DND-41 (cell line): ENCODE measurements at regions not wholly inside any gene's neighbourhood (a gene's known extent, or its start where the extent isn't known, plus 50 kb on each side); places are given as distances from the start of the nearest gene placed in this dataset.

ENCODE experiments used
- CTCF ChIP-seq: IDR thresholded peaks from 2 replicates; pipeline ENCODE4 v1.5.1; 2012; ENCODE audit warnings: borderline replicate concordance, low read length, moderate library complexity, mild to moderate bottlenecking; ENCODE audit not compliant: poor library complexity, severe bottlenecking; ENCODE audit errors: extremely low read depth
- EZH2 ChIP-seq: IDR thresholded peaks from 3 replicates; pipeline ENCODE4 v1.6.1; 2012; ENCODE audit warnings: borderline replicate concordance, low read depth, mild to moderate bottlenecking, moderate library complexity, low read length, inconsistent platforms; ENCODE audit not compliant: severe bottlenecking

DNA sequence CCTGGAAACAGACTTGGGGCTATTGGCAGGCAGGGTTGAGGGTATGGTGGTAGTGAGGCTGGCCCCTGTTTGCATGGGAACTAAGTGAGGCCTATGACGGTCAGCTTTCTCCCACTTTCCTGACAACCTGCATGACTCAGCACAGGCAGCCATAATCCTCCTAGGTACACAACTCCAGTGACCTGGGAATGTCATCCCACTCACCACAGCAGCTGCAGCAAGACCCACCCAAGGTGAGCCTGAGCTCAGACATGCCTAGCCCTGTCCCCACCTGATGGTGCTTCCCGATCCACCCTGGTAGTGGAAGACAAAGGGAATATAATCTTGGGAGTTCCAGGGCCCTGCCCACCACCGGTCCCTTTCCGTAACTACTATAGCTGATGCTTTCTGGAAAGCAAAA, 178.7 kb downstream of the NDUFS4 start:
- TF ChIP-seq CTCF = no peak
- no peak for TF ChIP-seq EZH2
